ENCODE measurements at regions not wholly inside any gene's neighbourhood (a gene's known extent, or its start where the extent isn't known, plus 50 kb on each side); places are given as distances from the start of the nearest gene placed in this dataset.
"Not testable (repeated sequence)": the region's sequence is repeated elsewhere in the genome, so short reads cannot be mapped to it uniquely, and the experiment has no call there.

DNA sequence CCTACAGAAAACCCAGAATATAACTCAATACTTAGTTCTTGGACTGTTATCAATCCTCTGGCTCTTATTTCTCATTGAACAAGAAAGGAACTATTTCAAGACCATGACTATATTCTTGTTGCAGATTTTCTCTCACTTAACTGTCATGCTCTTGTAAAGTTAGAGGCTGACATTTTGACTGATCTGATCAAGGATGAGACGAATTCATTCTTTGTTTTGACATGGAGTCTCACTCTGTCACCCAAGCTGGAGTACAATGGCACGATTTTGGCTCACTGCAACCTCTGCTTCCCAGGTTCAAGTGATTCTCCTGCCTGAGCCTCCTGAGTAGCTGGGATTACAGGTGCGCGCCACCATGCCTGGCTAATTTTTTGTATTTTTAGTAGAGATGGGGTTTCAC is 367.9 kb upstream of the SEMA3C start:
- DNase-seq (ENCODE audit: low spot score), result not testable (repeated sequence)

DNA sequence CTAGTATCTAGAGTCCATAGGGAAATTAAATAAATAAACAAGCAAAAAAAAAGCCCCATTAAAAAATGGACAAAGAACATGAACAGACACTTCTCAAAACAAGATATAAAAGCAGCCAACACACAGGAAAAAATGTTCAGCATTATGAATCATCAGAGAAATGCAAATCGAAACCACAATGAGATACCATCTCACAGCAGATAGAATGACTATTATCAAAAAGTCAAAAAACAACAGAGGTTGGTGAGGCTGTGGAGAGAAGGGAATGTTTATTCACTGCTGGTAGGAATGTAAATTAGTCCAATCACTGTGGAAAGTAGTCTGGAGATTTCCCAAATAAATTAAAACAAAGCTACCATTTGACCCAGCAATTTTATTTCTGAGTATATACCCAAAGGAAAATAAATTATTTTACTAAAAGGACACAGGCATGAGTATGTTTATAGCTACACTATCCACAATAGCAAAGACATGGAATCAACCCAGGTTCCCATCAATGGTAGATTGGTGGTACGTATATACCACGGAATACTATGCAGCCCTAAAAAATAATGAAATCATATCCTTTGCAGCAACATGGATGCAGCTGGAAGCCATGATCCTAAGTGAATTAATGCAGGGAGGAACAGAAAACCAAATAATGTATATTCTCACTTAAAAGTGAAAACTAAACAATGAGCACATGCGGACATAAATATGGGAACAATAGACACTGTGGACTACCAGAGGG is 366.5 kb upstream of the SEMA3C start:
- peak; percentile 26 for DNase-seq (ENCODE audit: low spot score)

DNA sequence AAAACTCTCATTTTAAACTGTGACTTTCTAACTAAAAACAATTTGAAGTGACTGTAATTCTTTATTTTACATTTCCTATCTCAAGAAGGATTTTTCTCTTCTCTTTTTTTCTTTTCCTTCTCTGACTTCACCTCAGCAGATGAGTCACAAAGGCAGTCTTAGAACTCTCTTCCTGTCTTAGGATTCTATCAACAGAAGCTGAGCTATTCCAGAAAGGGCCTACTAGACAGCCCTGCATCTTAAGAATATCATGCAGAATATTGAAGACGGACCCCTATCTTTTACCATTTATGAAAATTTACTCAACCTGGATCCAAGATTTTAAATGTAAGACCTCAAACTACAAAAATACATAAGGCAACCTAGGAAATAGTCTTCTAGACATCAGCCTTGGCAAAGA is 365.7 kb upstream of the SEMA3C start:
- DNase-seq (ENCODE audit: low spot score), result peak; percentile 57

DNA sequence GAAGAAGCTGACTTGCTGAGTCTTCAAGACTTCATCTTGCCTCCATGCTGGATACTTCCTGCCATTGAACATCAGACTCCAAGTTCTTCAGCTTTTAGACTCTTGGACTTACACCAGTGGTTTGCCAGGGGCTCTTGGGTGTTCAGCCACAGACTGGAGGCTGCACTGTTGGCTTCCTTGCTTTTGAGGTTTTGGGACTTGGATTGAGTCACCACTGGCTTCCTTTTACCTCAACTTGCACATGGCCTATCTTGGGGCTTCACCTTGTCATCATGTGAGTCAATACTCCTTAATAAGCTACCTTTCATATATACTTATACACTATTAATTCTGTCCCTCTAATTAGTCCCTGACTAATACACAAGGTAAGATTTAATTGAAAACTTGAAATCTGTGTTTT is 361.7 kb upstream of the SEMA3C start:
- DNase-seq (ENCODE audit: low spot score), result no peak

DNA sequence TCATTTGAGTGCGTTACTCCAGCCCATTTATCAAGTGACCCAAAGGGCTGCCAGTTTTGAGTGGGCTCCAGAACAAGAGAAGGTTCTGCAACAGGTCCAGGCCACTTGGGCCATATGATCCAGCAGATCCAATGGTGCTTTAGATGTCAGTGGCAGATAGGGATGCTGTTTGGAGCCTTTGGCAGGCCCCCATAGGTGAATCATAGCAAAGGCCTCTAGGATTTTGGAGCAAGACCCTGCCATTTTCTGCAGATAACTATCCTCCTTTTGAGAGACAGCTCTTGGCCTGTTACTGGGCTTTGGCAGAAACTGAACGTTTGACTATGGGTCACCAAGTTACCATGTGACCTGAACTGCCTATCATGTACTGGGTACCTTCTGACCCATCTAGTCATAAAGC is 358.8 kb upstream of the SEMA3C start:
- no peak for DNase-seq (ENCODE audit: low spot score)

DNA sequence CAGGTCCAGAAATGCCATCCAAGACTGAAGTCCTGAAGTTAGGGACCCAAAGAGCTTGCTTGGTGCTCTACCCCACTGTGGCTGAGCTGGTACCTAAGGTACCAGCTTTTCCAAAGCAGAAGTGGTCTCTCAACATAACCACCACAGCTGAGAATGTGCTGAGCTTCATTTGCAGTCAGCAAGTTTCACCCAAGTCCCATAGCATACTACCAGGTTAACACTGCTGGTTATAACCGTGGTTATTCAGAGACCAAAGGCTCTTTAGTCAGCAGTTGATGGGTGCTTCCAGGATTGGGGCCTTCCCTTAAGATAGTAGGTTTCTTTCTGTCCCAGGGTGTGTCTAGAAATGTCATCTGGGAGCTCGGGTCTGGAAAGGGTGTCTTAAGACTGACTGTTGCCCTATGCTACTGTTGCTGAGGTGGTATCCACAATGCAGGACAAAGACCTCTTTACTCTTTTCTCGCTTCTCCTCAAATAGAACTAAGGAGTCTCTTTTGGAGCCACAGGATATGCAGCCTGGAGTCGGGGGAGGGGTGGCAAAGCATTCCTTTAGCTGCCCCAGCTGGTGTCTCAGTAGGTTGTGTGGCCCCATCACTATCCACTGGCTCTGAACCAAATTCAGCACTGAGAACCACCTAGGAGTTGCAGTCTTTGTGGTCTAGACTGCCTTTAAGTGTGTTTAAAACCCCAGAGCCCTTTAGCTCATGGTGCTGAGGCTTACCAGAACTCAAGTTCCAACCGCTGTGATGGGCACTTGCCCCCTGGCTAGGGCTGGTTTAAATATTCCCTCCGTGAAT is 354.9 kb upstream of the SEMA3C start:
- no peak for DNase-seq (ENCODE audit: low spot score)

DNA sequence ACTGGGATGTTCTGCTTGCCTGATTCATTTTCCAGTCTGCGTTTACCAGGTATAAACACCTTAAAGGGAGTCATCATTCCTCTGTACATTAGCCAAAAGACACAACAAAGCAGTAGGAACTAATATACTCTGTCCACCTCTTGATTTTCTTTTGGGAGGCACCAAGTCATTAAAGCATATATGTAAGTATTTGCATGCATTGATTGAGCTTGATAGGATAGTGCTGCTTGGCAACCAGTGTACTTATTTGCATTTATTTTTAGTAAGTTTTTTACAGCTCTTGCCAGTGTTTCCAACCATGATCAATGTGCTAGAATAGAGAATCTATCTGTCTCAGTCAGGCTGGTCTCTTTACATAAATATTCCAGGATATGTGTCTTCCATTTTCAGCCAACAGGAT is 353.3 kb upstream of the SEMA3C start:
- DNase-seq (ENCODE audit: low spot score), result no peak

DNA sequence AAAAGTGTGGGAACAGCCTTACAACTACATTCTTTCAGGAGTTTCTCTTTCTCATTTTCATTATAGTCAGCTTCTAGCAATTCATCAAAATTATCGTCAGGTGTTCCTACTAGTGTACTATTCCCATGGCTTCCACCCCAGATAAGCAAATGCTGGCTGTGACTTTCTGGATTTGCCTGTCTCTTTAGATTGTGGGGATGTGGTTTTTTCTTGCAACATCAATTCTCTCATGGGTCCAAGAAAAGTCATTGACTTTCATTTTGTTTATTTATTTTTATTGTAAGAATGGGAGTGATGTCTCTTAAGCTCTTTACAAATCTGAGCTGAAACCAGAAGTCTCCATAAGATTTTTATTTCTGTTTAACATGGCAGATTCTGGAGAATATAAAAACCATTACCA is 349.7 kb upstream of the SEMA3C start:
- DNase-seq (ENCODE audit: low spot score), result no peak

DNA sequence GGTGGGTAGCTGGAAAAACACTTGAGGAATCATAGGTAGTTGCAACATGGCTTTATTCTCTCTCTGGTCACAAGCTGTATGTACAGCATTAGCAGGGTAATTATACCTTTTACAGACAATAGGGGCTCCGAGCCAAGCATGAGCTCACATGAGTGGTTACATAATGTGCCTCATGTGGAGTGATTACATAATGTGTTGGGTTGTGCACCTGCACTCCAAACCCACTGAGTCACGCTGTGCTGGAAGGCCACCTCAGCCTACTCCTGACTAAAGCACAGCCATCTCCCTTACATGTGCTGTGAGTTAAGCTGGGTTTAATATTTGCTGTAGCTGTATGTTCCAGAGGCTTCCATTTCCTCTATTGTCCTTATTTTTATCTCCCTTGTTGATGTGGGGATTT is 348.7 kb upstream of the SEMA3C start:
- DNase-seq (ENCODE audit: low spot score), result no peak

DNA sequence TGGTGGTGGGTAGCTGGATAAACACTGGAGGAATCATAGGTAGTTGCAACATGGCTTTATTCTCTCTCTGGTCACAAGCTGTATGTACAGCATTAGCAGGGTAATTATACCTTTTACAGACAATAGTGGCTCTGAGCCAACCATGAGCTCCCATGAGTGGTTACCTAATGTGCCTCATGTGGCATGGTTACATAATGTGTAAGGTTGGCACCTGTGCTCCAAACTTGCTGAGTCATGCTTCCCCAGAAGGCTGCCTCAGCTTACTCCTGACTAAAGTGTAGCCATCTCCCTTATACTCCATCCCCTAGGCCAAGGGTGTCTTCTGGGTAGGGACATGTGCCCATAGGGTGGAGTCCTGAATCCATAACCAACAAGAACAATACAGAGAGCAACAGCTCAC is 345.3 kb upstream of the SEMA3C start:
- DNase-seq (ENCODE audit: low spot score), result no peak

DNA sequence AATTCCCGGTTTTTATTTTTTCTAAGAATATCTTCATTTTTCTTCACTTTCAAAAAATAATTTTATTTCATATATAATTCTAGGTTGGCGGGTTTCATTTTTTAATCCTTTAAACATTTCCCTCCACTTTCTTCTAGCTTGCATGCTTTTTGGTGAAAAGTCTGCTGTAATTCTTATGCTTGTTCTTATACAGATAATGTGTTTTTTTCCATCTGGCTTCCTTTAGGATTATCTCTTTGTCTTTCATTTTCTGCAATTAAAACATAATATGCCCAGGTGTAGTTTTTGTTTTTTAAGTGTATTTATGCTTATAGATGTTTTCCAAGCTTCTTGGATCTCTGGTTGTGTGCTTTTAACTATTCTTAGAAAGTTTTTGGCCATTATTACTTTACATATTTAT is 341.3 kb upstream of the SEMA3C start:
- no peak for DNase-seq (ENCODE audit: low spot score)

DNA sequence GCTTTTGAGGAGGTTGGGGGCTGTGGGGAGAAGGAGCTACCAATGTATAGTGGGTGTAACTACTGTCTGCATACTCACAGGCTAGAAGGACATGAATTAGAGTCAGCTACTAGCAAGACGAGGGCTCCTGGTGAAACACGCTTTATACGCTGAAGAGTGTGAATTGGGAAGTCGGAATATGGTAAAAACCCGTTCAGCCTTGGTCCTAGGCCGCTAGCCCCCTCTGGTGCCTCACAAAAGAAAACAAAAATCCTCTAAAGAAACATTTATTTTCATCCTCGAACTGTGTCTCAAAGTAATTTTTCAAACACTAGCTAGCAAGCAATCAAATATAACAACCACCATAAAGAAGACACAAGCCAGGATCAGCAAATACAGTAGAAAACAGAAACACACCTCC is 338.1 kb upstream of the SEMA3C start:
- DNase-seq (ENCODE audit: low spot score), result no peak

DNA sequence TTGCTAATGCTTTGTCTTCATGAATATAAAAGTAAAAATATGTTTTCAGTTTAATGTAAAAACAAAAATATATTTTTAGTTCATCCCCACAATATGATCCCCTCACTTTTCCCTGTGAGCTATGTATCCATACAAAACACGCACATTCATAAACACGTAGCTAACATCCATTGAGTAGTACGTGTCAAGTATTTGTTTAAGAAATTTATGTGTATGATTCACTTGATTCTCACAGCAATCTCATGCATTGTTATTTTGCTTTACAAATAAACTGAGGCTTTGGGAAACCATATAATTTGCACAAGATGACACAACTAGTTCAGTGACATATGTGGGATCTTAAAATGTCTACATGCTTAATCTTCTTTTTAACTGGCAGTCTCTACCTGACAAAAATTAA is 329.6 kb upstream of the SEMA3C start:
- DNase-seq (ENCODE audit: low spot score), result no peak

DNA sequence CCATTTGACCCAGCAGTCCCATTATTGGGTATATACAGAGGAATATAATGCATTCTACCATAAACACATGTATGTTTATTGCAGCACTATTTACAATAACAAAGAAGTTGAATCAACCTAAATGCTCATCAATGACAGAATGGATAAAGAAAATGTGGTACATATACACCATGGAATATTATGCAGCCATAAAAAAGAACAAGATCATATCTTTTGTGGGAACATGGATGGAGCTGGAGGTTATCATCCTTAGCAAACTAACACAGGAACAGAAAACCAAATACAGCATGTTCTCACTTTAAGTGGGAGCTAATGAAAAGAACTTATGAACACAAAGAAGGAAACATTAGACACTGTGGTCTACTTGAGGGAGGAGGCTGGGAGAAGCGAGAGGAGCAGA is 328.5 kb upstream of the SEMA3C start:
- DNase-seq (ENCODE audit: low spot score), result not testable (repeated sequence)

DNA sequence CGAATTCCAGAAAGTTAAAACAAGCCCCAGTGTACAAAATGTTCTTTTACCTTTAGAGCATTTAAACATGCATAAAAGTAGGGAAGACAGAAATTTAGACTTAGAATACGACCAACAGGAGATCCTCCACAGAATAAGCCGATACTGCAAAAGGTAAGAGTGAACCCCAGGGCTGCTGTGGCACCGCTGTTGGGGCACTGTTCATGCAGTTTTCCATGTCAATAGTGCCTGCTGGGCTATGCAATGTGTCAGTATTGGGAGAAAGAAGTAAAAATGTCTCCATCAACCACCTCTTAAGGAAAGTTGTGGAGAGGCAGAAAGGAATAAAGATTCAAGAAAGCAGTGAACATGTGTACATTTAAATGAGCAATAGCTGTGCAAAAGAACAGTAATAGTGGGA is 326.5 kb upstream of the SEMA3C start:
- no peak for DNase-seq (ENCODE audit: low spot score)

DNA sequence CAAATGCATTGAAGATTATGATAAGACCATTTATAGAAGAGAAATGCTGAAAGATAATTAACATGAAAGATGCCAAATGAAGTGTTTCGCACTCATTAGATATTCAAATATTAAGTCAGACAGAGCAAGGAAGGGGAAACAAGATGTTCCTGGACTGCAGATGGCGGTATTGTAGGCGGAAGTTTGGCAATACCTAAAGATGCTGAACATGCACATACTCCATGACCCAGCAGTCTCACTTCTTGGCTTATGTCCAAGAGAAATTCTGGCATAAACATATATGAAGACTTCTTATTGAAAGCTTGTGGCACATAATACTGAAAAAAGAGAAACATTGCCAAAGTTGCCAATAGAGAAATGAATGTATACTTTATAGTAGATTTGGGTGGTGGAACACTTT is 325.4 kb upstream of the SEMA3C start:
- peak; percentile 22 for DNase-seq (ENCODE audit: low spot score)

DNA sequence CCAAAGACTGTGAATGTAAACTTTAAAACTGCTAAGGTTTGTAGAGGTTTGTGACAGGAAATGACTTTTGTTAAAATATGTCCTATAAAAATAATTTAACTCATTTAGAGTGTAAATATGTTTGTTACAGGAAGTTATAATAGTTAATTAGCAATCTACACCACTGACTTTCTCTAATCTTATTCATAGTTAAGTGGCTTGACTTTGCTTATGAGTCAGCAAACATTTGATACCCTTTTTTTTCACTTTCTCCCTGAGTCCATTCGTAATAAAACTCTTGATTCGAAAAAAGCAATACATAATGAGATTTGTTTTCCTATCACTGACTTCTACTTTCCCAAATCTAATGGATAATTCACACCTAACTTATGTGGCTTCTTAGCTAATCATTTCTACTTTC is 317.7 kb upstream of the SEMA3C start:
- DNase-seq (ENCODE audit: low spot score), result no peak

DNA sequence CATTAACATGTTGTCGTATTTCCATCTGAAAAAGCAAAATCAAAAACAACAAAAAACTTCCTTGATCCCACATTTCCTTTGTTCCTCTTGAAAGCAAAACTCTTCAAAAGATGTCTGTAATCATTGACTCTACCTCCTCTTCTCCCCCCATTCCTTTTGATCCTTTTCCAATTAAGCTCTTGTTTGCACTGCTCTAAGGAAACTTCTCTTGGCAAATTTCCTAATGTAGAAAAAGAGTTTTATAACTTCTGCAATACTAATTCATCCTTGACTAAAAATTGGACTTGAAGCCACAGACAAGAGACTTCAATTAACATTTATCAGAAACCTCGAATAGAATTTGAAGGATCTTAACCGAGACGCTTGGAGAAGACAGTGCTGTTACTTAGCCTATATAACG is 317.1 kb upstream of the SEMA3C start:
- DNase-seq (ENCODE audit: low spot score), result no peak

DNA sequence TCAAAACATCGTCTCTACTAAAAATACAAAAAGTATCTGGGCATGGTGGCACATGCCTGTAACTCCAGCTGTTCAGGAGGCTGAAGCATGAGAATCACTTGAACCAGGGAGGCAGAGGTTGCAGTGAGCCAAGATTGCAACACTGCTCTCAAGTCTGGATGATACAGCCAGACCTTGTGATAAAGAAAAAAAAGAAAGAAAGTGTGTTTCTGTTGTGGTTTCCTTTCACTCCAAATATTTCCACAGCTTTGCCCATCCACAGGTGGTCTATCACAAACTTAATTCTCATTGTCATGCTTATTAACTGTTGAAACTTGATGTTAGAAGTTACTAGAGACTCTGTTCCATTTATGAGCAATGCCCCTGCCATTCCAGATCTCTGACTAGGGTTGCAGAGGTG is 316.0 kb upstream of the SEMA3C start:
- DNase-seq (ENCODE audit: low spot score), result no peak

DNA sequence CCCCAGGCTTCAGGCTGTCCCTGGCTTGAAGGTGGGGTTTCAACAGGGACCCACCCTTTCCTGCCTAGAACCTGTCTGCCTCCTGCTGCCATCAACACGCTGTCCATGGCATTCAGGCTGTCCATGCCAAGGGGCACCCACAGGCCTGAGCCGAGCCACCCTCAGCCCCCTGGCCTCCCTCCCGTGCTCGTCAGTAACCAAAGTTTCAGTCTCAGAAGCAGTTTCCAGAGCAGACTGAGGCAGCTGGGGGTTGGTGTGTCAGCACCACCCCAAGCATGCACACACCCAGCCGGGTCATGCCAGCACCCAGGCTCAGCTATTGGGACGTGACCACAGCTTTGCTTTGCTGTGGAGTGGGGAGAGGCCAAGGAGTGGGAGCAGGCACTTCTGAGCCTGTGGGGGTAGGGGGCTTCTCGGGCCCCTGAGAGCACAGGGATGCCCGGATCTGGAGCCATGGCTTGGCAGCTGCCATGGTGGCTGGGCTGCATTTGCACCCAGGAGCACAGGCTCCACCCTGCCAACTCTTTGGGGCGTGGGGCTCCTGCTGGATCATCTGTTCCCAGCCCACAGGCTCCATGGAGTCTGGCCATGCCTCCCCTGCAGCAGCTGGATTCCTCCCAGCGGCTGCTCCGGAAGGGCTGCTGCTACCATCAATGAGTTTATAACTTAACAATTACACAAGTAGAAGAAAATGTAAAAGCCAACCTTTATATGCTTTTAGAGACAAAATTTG is 314.5 kb upstream of the SEMA3C start:
- no peak for DNase-seq (ENCODE audit: low spot score)

DNA sequence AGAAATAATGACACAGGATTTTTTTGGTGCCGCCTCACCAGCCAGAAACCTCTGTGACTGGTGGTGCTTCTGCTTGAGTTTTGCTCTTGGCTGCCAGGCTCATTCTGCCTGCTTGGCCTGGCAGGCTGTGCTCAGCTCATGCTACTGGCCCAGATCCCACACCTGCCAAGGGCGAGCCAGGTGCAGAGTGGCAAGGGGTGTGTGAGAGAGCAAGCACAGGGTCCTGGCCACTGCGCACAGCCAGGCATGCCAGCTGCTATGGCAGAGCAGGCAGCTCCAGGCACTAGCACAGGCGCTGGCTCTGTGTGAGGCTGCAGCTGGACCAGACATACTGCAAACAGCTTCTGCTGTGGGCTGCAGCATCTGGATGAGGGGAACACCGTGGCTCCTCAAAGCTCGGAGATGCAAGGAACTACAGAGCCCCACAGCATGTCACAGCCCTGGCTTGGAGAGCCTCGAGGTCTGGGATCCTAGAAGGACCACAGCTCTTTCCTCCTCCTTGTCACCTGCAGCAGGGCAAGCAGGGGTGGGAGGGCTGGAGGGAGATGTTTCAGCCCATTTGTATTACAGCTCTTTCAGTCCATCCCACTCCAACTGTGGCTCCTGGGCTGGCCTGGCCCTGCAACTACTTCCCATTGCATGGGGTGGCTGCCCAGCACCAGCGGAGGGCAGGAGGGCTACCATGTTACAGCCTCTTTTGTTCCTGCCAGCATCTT is 313.4 kb upstream of the SEMA3C start:
- DNase-seq (ENCODE audit: low spot score), result no peak

DNA sequence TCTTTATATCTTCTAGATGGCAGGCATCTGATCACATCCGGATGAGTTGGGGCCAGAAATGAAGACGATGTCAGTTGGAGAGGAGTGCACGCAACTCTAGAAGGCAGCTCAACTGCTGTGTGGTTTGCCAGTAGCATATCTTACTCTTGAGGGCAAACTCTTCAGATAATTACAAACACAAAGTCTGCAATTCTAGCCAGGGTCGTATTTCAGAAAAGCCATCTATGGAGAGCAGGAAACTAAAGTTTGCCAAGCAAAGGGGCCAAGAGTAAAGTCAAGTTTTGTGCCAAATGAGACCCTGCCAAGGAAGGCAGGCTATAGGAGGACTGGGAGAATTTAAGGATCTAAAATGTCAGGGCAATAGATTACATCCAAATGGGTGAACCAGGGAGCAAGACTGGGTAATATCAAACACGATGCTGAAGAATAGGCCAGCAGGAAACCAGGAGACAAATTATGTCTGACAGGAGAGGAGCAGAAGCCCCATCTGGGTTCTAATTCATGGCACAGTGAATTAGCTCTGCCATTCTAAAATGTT is 312.5 kb upstream of the SEMA3C start:
- DNase-seq (ENCODE audit: low spot score), result no peak

Data from COLO829 (cell line).